Lower lobe of right lung (tissue), 2 donors: ENCODE measurements at regions not wholly inside any gene's neighbourhood (a gene's known extent, or its start where the extent isn't known, plus 50 kb on each side); places are given as distances from the start of the nearest gene placed in this dataset.
"Not testable (repeated sequence)": the region's sequence is repeated elsewhere in the genome, so short reads cannot be mapped to it uniquely, and the experiment has no call there.

Source experiments
- ATAC-seq, 2 donors: fragments of 200-7000 bp; cut with Tn5 transposase; one replicate each; pipeline ENCODE4 v1.9.1; 2020 to 2022; ENCODE audit warnings: mild to moderate bottlenecking in 2 of 2, moderate library complexity in 2 of 2
- DNase-seq: peaks from one replicate; pipeline ENCODE4 v3.0.0-alpha.2; 2020
- H3K27ac ChIP-seq: fragments of 200-600 bp; one replicate; pipeline ENCODE4 v1.8.0; 2022
- H3K27me3 ChIP-seq: fragments of 200-600 bp; one replicate; pipeline ENCODE4 v1.8.0; 2022; ENCODE audit warnings: low read depth
- H3K36me3 ChIP-seq: fragments of 200-600 bp; one replicate; pipeline ENCODE4 v1.8.0; 2022; ENCODE audit warnings: mild to moderate bottlenecking
- H3K4me1 ChIP-seq: fragments of 200-600 bp; one replicate; pipeline ENCODE4 v1.8.0; 2022
- H3K4me3 ChIP-seq: fragments of 200-600 bp; one replicate; pipeline ENCODE4 v1.8.0; 2022; ENCODE audit warnings: mild to moderate bottlenecking
- H3K9me3 ChIP-seq: fragments of 200-600 bp; one replicate; pipeline ENCODE4 v1.8.0; 2022
- intact Hi-C: fragments of 100-400 bp; cut with DNase I; formaldehyde crosslinking; loops from one replicate; pipeline ENCODE4 v1.11.0; 2022
- TF ChIP-seq, protein P1 (sequence below): fragments of 200-600 bp; IDR thresholded peaks from one replicate; pipeline ENCODE4 v1.8.0; 2022; ENCODE audit warnings: antibody characterized with exemption, mild to moderate bottlenecking
- donor health status: DM: no; HTN: yes; CAD: no; lungs with severe emphysema.

- intact Hi-C loops, H3K4me1 ChIP-seq, H3K27ac ChIP-seq, H3K27me3 ChIP-seq, H3K4me3 ChIP-seq, H3K9me3 ChIP-seq, ATAC-seq, H3K36me3 ChIP-seq: not testable (repeated sequence)
- peak; percentile 66 for DNase-seq
These were observed 52.4 kb upstream of the PMPCB start for GRCh38 chr7:103244865-103245264.

GRCh38 chr7:103240806-103241205 is 56.4 kb upstream of the PMPCB start:
- H3K4me3 ChIP-seq = no peak overlapping the region
- no peak overlapping the region for H3K27ac ChIP-seq
- H3K4me1 ChIP-seq = no peaks in the 10 kb centered on the region
- intact Hi-C loops = no loop called here
- H3K27me3 ChIP-seq = no peaks in the 10 kb centered on the region
- TF ChIP-seq, protein P1, sequence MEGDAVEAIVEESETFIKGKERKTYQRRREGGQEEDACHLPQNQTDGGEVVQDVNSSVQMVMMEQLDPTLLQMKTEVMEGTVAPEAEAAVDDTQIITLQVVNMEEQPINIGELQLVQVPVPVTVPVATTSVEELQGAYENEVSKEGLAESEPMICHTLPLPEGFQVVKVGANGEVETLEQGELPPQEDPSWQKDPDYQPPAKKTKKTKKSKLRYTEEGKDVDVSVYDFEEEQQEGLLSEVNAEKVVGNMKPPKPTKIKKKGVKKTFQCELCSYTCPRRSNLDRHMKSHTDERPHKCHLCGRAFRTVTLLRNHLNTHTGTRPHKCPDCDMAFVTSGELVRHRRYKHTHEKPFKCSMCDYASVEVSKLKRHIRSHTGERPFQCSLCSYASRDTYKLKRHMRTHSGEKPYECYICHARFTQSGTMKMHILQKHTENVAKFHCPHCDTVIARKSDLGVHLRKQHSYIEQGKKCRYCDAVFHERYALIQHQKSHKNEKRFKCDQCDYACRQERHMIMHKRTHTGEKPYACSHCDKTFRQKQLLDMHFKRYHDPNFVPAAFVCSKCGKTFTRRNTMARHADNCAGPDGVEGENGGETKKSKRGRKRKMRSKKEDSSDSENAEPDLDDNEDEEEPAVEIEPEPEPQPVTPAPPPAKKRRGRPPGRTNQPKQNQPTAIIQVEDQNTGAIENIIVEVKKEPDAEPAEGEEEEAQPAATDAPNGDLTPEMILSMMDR = no peak
- no peaks in the 10 kb centered on the region for H3K9me3 ChIP-seq
- H3K36me3 ChIP-seq = no peaks in the 10 kb centered on the region
- ATAC-seq (no peak), DNase-seq (no peak)

DNA sequence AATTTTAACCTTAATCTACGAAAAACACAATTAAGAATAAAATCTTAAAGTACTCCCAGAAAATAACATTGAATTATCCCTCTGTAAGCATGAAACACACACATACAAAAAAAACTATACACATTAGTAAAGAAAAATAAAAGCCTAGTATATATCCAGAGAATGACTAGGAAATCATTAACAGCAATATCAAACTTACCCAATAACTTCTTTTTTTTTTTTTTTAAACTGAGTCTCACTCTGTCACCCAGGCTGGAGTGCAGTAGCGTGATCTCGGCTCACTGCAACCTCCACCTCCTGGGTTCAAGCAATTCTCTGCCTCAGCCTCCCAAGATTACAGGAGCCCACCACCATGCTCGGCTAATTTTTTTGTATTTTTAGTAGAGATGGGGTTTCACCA is 61.4 kb upstream of the PMPCB start:
- H3K4me3 ChIP-seq, H3K27ac ChIP-seq, H3K27me3 ChIP-seq, intact Hi-C loops, H3K9me3 ChIP-seq, H3K36me3 ChIP-seq, ATAC-seq, H3K4me1 ChIP-seq, DNase-seq: not testable (repeated sequence)

DNA sequence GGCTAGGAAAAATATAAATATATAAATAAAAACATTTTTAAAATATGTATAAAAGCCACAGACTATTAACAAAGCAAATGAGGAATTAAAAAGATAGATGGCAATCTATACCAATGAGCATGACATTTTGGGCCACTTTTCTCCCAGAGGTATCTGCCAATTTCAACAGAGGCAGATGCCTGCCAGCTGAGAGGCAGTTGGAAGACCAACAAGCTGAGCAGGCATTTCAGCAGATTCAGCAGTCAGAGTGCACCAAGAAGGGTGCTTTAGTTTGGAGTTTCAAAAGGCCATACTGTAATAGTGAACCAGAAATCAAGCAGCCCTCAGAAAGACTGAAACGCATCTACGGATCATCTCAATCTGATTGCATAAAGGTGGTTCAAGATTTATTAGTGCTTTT is 62.4 kb upstream of the PMPCB start:
- H3K4me3 ChIP-seq, DNase-seq, intact Hi-C loops, H3K4me1 ChIP-seq, H3K27me3 ChIP-seq, H3K27ac ChIP-seq, H3K9me3 ChIP-seq, ATAC-seq, H3K36me3 ChIP-seq: not testable (repeated sequence)

- DNase-seq, ATAC-seq, H3K9me3 ChIP-seq, H3K4me3 ChIP-seq, H3K27ac ChIP-seq, H3K4me1 ChIP-seq, H3K36me3 ChIP-seq, H3K27me3 ChIP-seq, intact Hi-C loops: not testable (repeated sequence)
These were observed 69.4 kb upstream of the PMPCB start for GRCh38 chr7:103227787-103228186.

- H3K4me3 ChIP-seq, ATAC-seq, H3K27me3 ChIP-seq, H3K4me1 ChIP-seq, H3K27ac ChIP-seq, intact Hi-C loops, H3K9me3 ChIP-seq, H3K36me3 ChIP-seq, DNase-seq: not testable (repeated sequence)
These were observed 71.4 kb upstream of the PMPCB start for GRCh38 chr7:103225798-103226197.

DNA sequence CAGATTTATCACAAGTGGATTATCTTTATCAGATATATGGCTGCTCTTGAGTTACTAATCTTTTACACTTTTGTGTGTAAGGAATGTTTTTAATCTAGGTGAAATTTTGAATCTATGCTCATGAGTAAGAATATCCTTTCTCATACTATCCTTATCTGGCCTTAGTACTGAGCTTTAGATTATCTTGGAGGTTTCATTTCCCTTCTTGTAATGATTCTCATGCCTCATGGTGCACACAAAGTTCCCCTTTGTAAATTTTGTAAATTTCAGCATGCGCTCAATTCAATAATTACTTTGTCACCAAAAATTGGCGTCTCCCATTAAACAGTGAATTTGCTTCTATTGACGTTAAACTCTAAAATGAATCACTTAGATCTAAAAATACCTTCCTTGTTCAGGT is 74.2 kb upstream of the NAPEPLD start:
- ATAC-seq, H3K4me1 ChIP-seq, H3K27me3 ChIP-seq, DNase-seq, H3K36me3 ChIP-seq, H3K9me3 ChIP-seq, H3K27ac ChIP-seq, intact Hi-C loops, H3K4me3 ChIP-seq: not testable (repeated sequence)

GRCh38 chr7:103211049-103211448 is 62.1 kb upstream of the NAPEPLD start:
- H3K36me3 ChIP-seq, H3K27ac ChIP-seq, H3K4me1 ChIP-seq, H3K27me3 ChIP-seq, H3K4me3 ChIP-seq, ATAC-seq, intact Hi-C loops, H3K9me3 ChIP-seq, DNase-seq: not testable (repeated sequence)

- H3K4me3 ChIP-seq, ATAC-seq, H3K27me3 ChIP-seq, H3K4me1 ChIP-seq, DNase-seq, intact Hi-C loops, H3K27ac ChIP-seq, H3K9me3 ChIP-seq, H3K36me3 ChIP-seq: not testable (repeated sequence)
These were observed 50.3 kb upstream of the NAPEPLD start for GRCh38 chr7:103199191-103199590.
